ENCODE measurements at regions not wholly inside any gene's neighbourhood (a gene's known extent, or its start where the extent isn't known, plus 50 kb on each side); places are given as distances from the start of the nearest gene placed in this dataset.

- Histone ChIP-seq H3K4me3 (no peak overlapping the region), H3K9me3 (no peaks in the 10 kb centered on the region), H3K27me3 (no peaks in the 10 kb centered on the region), H3K27ac (no peak overlapping the region), H3K4me1 (peaks cover 0 to 21% (median 9%) of the 10 kb centered on the region in 4 donors), H3K36me3 (no peaks in the 10 kb centered on the region)
- TF ChIP-seq POLR2AphosphoS5 (IDR thresholded peaks at IDR 0.05) (no peak), EP300 (IDR thresholded peaks at IDR 0.05) (no peak), POLR2A (IDR thresholded peaks at IDR 0.05) (no peak), CTCF (IDR thresholded peaks at IDR 0.05) (no peak)
- 82 to 92% methylated on average over 5 of the region's 5 CpGs for whole genome bisulfite sequencing, 2 donors
- intact Hi-C loops (cut with DNase I) = no loop called here
- no peak for DNase-seq
Observed at GRCh38 chr9:108003526-108003925, 514.0 kb upstream of the KLF4 start.

- no peak for DNase-seq
- Histone ChIP-seq H3K4me1 (peaks cover 0 to 21% (median 9%) of the 10 kb centered on the region in 4 donors), H3K36me3 (no peaks in the 10 kb centered on the region), H3K27ac (peak overlapping the region; percentile 3 to 38 (median 30)), H3K4me3 (no peak overlapping the region), H3K9me3 (no peaks in the 10 kb centered on the region), H3K27me3 (no peaks in the 10 kb centered on the region)
- TF ChIP-seq POLR2A (IDR thresholded peaks at IDR 0.05) (no peak), CTCF (IDR thresholded peaks at IDR 0.05) (no peak), EP300 (IDR thresholded peaks at IDR 0.05) (no peak)
- intact Hi-C loops (cut with DNase I) = no loop called here
- 58 to 61% methylated on average over 15 of the region's 15 CpGs for WGBS, 2 donors
Observed at GRCh38 chr9:108002371-108002956, 512.9 kb upstream of the KLF4 start.

GRCh38 chr9:108001237-108001636, 511.7 kb upstream of the KLF4 start:
- Histone ChIP-seq H3K27ac (no peak overlapping the region), H3K4me3 (no peak overlapping the region), H3K36me3 (no peaks in the 10 kb centered on the region), H3K9me3 (no peaks in the 10 kb centered on the region), H3K4me1 (peaks cover 0 to 21% (median 9%) of the 10 kb centered on the region in 4 donors), H3K27me3 (no peaks in the 10 kb centered on the region)
- DNase-seq = no peak
- 91% methylated on average over 4 of the region's 4 CpGs for WGBS, 2 donors
- TF ChIP-seq EP300 (IDR thresholded peaks at IDR 0.05) = no peak
- TF ChIP-seq POLR2AphosphoS5 (IDR thresholded peaks at IDR 0.05) = no peak
- TF ChIP-seq CTCF (IDR thresholded peaks at IDR 0.05) = no peak
- no peak for TF ChIP-seq POLR2A (IDR thresholded peaks at IDR 0.05)
- intact Hi-C loops (cut with DNase I) = no loop called here

- Histone ChIP-seq H3K4me3 (no peak overlapping the region), H3K9me3 (no peaks in the 10 kb centered on the region), H3K4me1 (peaks cover 0 to 21% (median 9%) of the 10 kb centered on the region in 4 donors), H3K27ac (no peak overlapping the region), H3K27me3 (no peaks in the 10 kb centered on the region), H3K36me3 (no peaks in the 10 kb centered on the region)
- no peak for DNase-seq
- WGBS, 2 donors = 65 to 85% methylated on average over 2 of the region's 2 CpGs
- intact Hi-C loops (cut with DNase I) = no loop called here
- TF ChIP-seq POLR2AphosphoS5 (IDR thresholded peaks at IDR 0.05) = no peak
- no peak for TF ChIP-seq EP300 (IDR thresholded peaks at IDR 0.05)
- no peak for TF ChIP-seq CTCF (IDR thresholded peaks at IDR 0.05)
- TF ChIP-seq POLR2A (IDR thresholded peaks at IDR 0.05) = no peak
Observed at GRCh38 chr9:107999890-108000289, 510.3 kb upstream of the KLF4 start.

- TF ChIP-seq CTCF (IDR thresholded peaks at IDR 0.05) = no peak
- TF ChIP-seq POLR2A (IDR thresholded peaks at IDR 0.05) = no peak
- TF ChIP-seq POLR2AphosphoS5 (IDR thresholded peaks at IDR 0.05) = no peak
- TF ChIP-seq EP300 (IDR thresholded peaks at IDR 0.05) = no peak
- H3K9me3 ChIP-seq = no peaks in the 10 kb centered on the region
- H3K36me3 ChIP-seq = no peaks in the 10 kb centered on the region
- 50 to 70% methylated on average over 5 of the region's 5 CpGs for WGBS, 2 donors
- H3K27ac ChIP-seq = no peak overlapping the region
- H3K4me1 ChIP-seq = peaks cover 0 to 18% (median 8%) of the 10 kb centered on the region in 4 donors
- intact Hi-C loops (cut with DNase I) = no loop called here
- no peak overlapping the region for H3K4me3 ChIP-seq
- DNase-seq = no peak
- no peaks in the 10 kb centered on the region for H3K27me3 ChIP-seq
Observed at GRCh38 chr9:107999011-107999410, 509.4 kb upstream of the KLF4 start.
